ENCODE measurements at regions not wholly inside any gene's neighbourhood (a gene's known extent, or its start where the extent isn't known, plus 50 kb on each side); places are given as distances from the start of the nearest gene placed in this dataset.
A peak's percentile ranks its signal among the peaks of the same experiment; 100 is the strongest.

GRCh38 chr10:78393094-78393493, 359.4 kb downstream of the RPS24 start:
- DNase-seq (ENCODE audit: low spot score): no peak

- DNase-seq (ENCODE audit: low spot score): no peak
Measured at GRCh38 chr10:78394047-78394446, 360.4 kb downstream of the RPS24 start.

GRCh38 chr10:78395162-78395561, 361.5 kb downstream of the RPS24 start:
- no peak for DNase-seq (ENCODE audit: low spot score)

- DNase-seq (ENCODE audit: low spot score): no peak
Measured at GRCh38 chr10:78396754-78397153, 363.1 kb downstream of the RPS24 start.

- no peak for DNase-seq (ENCODE audit: low spot score)
Measured at GRCh38 chr10:78397786-78398185, 364.1 kb downstream of the RPS24 start.

- no peak for DNase-seq (ENCODE audit: low spot score)
Measured at GRCh38 chr10:78398382-78398781, 364.7 kb downstream of the RPS24 start.

- no peak for DNase-seq (ENCODE audit: low spot score)
Measured at GRCh38 chr10:78401624-78402367, 368.1 kb downstream of the RPS24 start.

GRCh38 chr10:78402591-78402990, 368.9 kb downstream of the RPS24 start:
- no peak for DNase-seq (ENCODE audit: low spot score)

GRCh38 chr10:78403781-78404180, 370.1 kb downstream of the RPS24 start:
- DNase-seq (ENCODE audit: low spot score): no peak

- no peak for DNase-seq (ENCODE audit: low spot score)
Measured at GRCh38 chr10:78404296-78404695, 370.6 kb downstream of the RPS24 start.

- no peak for DNase-seq (ENCODE audit: low spot score)
Measured at GRCh38 chr10:78405231-78405630, 371.6 kb downstream of the RPS24 start.

- no peak for DNase-seq (ENCODE audit: low spot score)
Measured at GRCh38 chr10:78405736-78406135, 372.1 kb downstream of the RPS24 start.

GRCh38 chr10:78406648-78407008, 373.0 kb downstream of the RPS24 start:
- no peak for DNase-seq (ENCODE audit: low spot score)

GRCh38 chr10:78407009-78407711, 373.5 kb downstream of the RPS24 start:
- DNase-seq (ENCODE audit: low spot score): peak; percentile 1

GRCh38 chr10:78407966-78408365, 374.3 kb downstream of the RPS24 start:
- DNase-seq (ENCODE audit: low spot score): no peak

- no peak for DNase-seq (ENCODE audit: low spot score)
Measured at GRCh38 chr10:78408671-78409472, 375.2 kb downstream of the RPS24 start.

GRCh38 chr10:78410046-78410965, 376.6 kb downstream of the RPS24 start:
- no peak for DNase-seq (ENCODE audit: low spot score)

GRCh38 chr10:78411716-78412115, 378.1 kb downstream of the RPS24 start:
- no peak for DNase-seq (ENCODE audit: low spot score)

- no peak for DNase-seq (ENCODE audit: low spot score)
Measured at GRCh38 chr10:78412605-78413004, 378.9 kb downstream of the RPS24 start.

- no peak for DNase-seq (ENCODE audit: low spot score)
Measured at GRCh38 chr10:78413076-78414055, 379.7 kb downstream of the RPS24 start.

GRCh38 chr10:78414380-78414779, 380.7 kb downstream of the RPS24 start:
- no peak for DNase-seq (ENCODE audit: low spot score)

Data from RKO (cell line).